ENCODE measurements at regions not wholly inside any gene's neighbourhood (a gene's known extent, or its start where the extent isn't known, plus 50 kb on each side); places are given as distances from the start of the nearest gene placed in this dataset.
A peak's percentile ranks its signal among the peaks of the same experiment; 100 is the strongest.

- POLR2A ChIA-PET = no interaction called here
- Histone ChIP-seq H3K27ac (ENCODE audit: insufficient read depth, low read depth, low read length) (peak overlapping the region; percentile 80), H3K9me3 (replicated peaks; ENCODE audit: control insufficient read depth, insufficient read depth, low read length) (no peaks in the 10 kb centered on the region), H3K9ac (replicated peaks; ENCODE audit: extremely low read depth, insufficient read depth, low read length) (peak overlapping the region; percentile 61), H2AFZ (ENCODE audit: low read depth, low read length) (peak overlapping the region; percentile 36), H3K79me2 (ENCODE audit: control insufficient read depth, insufficient read depth, low read length) (no peaks in the 10 kb centered on the region), H3K4me3 (replicated peaks in 1 of 3; ENCODE audit: insufficient read depth in 1 of 3, low read depth in 1 of 3, low read length in 3 of 3) (peak overlapping the region in 1 of 3 experiments; percentile 6), H3K4me1 (ENCODE audit: control insufficient read depth, extremely low read depth, insufficient read depth, low read length) (peaks cover 39% of the 10 kb centered on the region), H3K4me2 (ENCODE audit: insufficient read depth, low read length) (peak overlapping the region; percentile 77), H3K27me3 (ENCODE audit: control insufficient read depth in 2 of 2, insufficient read depth in 2 of 2, low read length in 2 of 2) (no peaks in the 10 kb centered on the region), H4K20me1 (replicated peaks; ENCODE audit: control insufficient read depth, extremely low read depth, insufficient read depth, low read length) (no peaks in the 10 kb centered on the region), H3K9me1 (replicated peaks; ENCODE audit: control insufficient read depth, extremely low read depth, insufficient read depth, low read length) (no peaks in the 10 kb centered on the region), H3K36me3 (ENCODE audit: control insufficient read depth in 2 of 2, extremely low read depth in 1 of 2, insufficient read depth in 2 of 2, low read length in 2 of 2) (no peaks in the 10 kb centered on the region)
- peak; percentile 80 for TF ChIP-seq FOS (IDR thresholded peaks at IDR 0.05; ENCODE audit: borderline replicate concordance, insufficient read depth, low read length)
- TF ChIP-seq GATA2 (IDR thresholded peaks at IDR 0.05; ENCODE audit: insufficient read depth, insufficient read length, low read depth, low read length) = peak; percentile 75
- peak; percentile 78 for TF ChIP-seq JUN (IDR thresholded peaks at IDR 0.05; ENCODE audit: borderline replicate concordance, insufficient read depth, insufficient read length, low read depth)
- TF ChIP-seq CTCF (IDR thresholded peaks at IDR 0.05; ENCODE audit: extremely low read depth in 1 of 2, insufficient read depth in 1 of 2, low read depth in 1 of 2, low read length in 2 of 2) = no peak
- TF ChIP-seq MAX (IDR thresholded peaks at IDR 0.05; ENCODE audit: insufficient read depth, insufficient read length) = no peak
- TF ChIP-seq POLR2A (IDR thresholded peaks at IDR 0.05; ENCODE audit: low read depth, low read length) = no peak
- TF ChIP-seq MYC (IDR thresholded peaks at IDR 0.05; ENCODE audit: low read depth, low read length) = peak; percentile 19
- peak; percentile 53 for TF ChIP-seq POLR2AphosphoS5 (IDR thresholded peaks at IDR 0.05; ENCODE audit: insufficient read depth, low read depth, low read length)
- no peak for TF ChIP-seq EZH2 (IDR thresholded peaks at IDR 0.05; ENCODE audit: borderline replicate concordance, low read depth, low read length, severe bottlenecking)
- intact Hi-C loops (cut with micrococcal nuclease) (loop anchor here (1.0 to 10.0 kb wide), 9 partner anchors 42 to 694 kb away; no protein-coding TSS in a partner anchor), dilution Hi-C loops (cut with MboI; ENCODE audit: extremely low pct_ligation_motif_present, low sequenced_read_pairs) (no loop called here)
- peak; percentile 98 for DNase-seq (ENCODE audit: low read depth, low spot score)
- peak; percentile 85 for FAIRE-seq
- CTCF ChIA-PET = interaction anchor here (1.3 kb wide), 1 partner anchor 13 kb away, joined by 3 read pairs; no protein-coding TSS in a partner anchor
- BruUV-seq (replicated peaks) = TSS peak; percentile 66
These were observed 428.4 kb upstream of the MPDZ start for GRCh38 chr9:13707612-13708576.

Measured in endothelial cell of umbilical vein (primary cell).